Mucosa of descending colon (tissue), 3 donors: ENCODE measurements at regions not wholly inside any gene's neighbourhood (a gene's known extent, or its start where the extent isn't known, plus 50 kb on each side); places are given as distances from the start of the nearest gene placed in this dataset.
"Not testable (repeated sequence)": the region's sequence is repeated elsewhere in the genome, so short reads cannot be mapped to it uniquely, and the experiment has no call there.

Source experiments
- ATAC-seq: fragments of 200-7000 bp; cut with Tn5 transposase; one replicate; pipeline ENCODE4 v1.9.1; 2020; ENCODE audit warnings: mild to moderate bottlenecking, moderate library complexity
- DNase-seq, 3 donors: peaks; one replicate each; pipeline ENCODE4 v3.0.0-alpha.2; 2020
- H3K36me3 ChIP-seq: fragments of 200-600 bp; one replicate; pipeline ENCODE4 v1.8.0; 2021; ENCODE audit warnings: low read depth, mild to moderate bottlenecking
- H3K4me1 ChIP-seq: fragments of 200-600 bp; one replicate; pipeline ENCODE4 v1.8.0; 2021; ENCODE audit warnings: low read depth, mild to moderate bottlenecking
- H3K4me3 ChIP-seq: fragments of 200-600 bp; one replicate; pipeline ENCODE4 v1.8.0; 2021; ENCODE audit warnings: mild to moderate bottlenecking
- H3K9me3 ChIP-seq: fragments of 200-600 bp; one replicate; pipeline ENCODE4 v1.8.0; 2021; ENCODE audit warnings: mild to moderate bottlenecking
- CTCF ChIP-seq: fragments of 200-600 bp; IDR thresholded peaks from one replicate; pipeline ENCODE4 v1.8.0; 2022; ENCODE audit warnings: antibody characterized with exemption, mild to moderate bottlenecking
- intact Hi-C, 2 donors: fragments of 100-400 bp; cut with DNase I in 1 of 2; cut with micrococcal nuclease in 1 of 2; formaldehyde crosslinking; loops; one replicate each; pipeline versions ENCODE4 v1.11.0 to v1.11.1; 2022; cut with DNase I, micrococcal nuclease
- donor health status: DM: no; HTN: no; CAD: no; lungs with moderate emphysema.
- donor health status: DM: no; HTN: no; CAD: no.
- donor health status: DM: no; HTN: yes; CAD: no.

- no peak for TF ChIP-seq CTCF
- no peak overlapping the region for H3K4me3 ChIP-seq
- intact Hi-C loops: no loop called here
- no peaks in the 10 kb centered on the region for H3K36me3 ChIP-seq
- H3K4me1 ChIP-seq: no peaks in the 10 kb centered on the region
- no peak for ATAC-seq
- H3K9me3 ChIP-seq: peaks cover 9% of the 10 kb centered on the region
- peak in 1 of 3 donors; percentile 5 for DNase-seq
These were observed 351.2 kb downstream of the RAP2B start for GRCh38 chr3:153513236-153513635.

- no peak for DNase-seq
- intact Hi-C loops: no loop called here
- Histone ChIP-seq H3K36me3 (no peaks in the 10 kb centered on the region), H3K4me1 (no peaks in the 10 kb centered on the region), H3K4me3 (no peak overlapping the region), H3K9me3 (peaks cover 9% of the 10 kb centered on the region)
- ATAC-seq: no peak
- no peak for TF ChIP-seq CTCF
These were observed 366.4 kb downstream of the RAP2B start for GRCh38 chr3:153528473-153528872.

GRCh38 chr3:153539263-153539662, 377.2 kb downstream of the RAP2B start:
- DNase-seq: no peak
- intact Hi-C loops: no loop called here
- no peak for ATAC-seq
- Histone ChIP-seq H3K4me3 (no peak overlapping the region), H3K4me1 (no peaks in the 10 kb centered on the region), H3K9me3 (no peaks in the 10 kb centered on the region), H3K36me3 (no peaks in the 10 kb centered on the region)
- TF ChIP-seq CTCF: no peak

- DNase-seq (no peak), ATAC-seq (no peak)
- Histone ChIP-seq H3K9me3 (no peaks in the 10 kb centered on the region), H3K4me3 (no peak overlapping the region), H3K4me1 (no peaks in the 10 kb centered on the region), H3K36me3 (no peaks in the 10 kb centered on the region)
- intact Hi-C loops: no loop called here
- TF ChIP-seq CTCF: no peak
These were observed 383.4 kb downstream of the RAP2B start for GRCh38 chr3:153545471-153545870.

- ATAC-seq (no peak), DNase-seq (no peak)
- no peak for TF ChIP-seq CTCF
- intact Hi-C loops: no loop called here
- Histone ChIP-seq H3K4me3 (no peak overlapping the region), H3K36me3 (no peaks in the 10 kb centered on the region), H3K4me1 (no peaks in the 10 kb centered on the region), H3K9me3 (no peaks in the 10 kb centered on the region)
These were observed 385.9 kb downstream of the RAP2B start for GRCh38 chr3:153547970-153548369.

GRCh38 chr3:153549686-153550085, 387.7 kb downstream of the RAP2B start:
- H3K36me3 ChIP-seq, H3K4me1 ChIP-seq, DNase-seq, ATAC-seq, H3K9me3 ChIP-seq, intact Hi-C loops, H3K4me3 ChIP-seq: not testable (repeated sequence)
